ENCODE measurements at regions not wholly inside any gene's neighbourhood (a gene's known extent, or its start where the extent isn't known, plus 50 kb on each side); places are given as distances from the start of the nearest gene placed in this dataset.

GRCh38 chr14:57937676-57938075, 71.8 kb upstream of the SLC35F4 start:
- ChIA-PET POLR2A (ENCODE audit: partially characterized antibody) (no interaction called here), CTCF (ENCODE audit: partially characterized antibody) (interaction anchor here (0.6 kb wide), 1 partner anchor 1079 kb away, joined by 3 read pairs; no protein-coding TSS in a partner anchor)
- WGBS, 2 experiments (ENCODE audit: extremely low coverage in 1 of 2, insufficient coverage in 1 of 2, insufficient read length in 1 of 2, insufficient replicate concordance in 2 of 2, low coverage in 1 of 2, low lambda C conversion rate in 2 of 2, missing lambda C conversion rate in 1 of 2), result 96% methylated on average over 4 of the region's 4 CpGs; no CpG with 5 or more reads in 1 of the 2 experiments
- no peak overlapping the region for H2BK12ac ChIP-seq (ENCODE audit: low read depth, low read length)
- H3K36me3 ChIP-seq (ENCODE audit: control insufficient read depth in 2 of 4, insufficient read depth in 4 of 4, low read length in 3 of 4), result no peaks in the 10 kb centered on the region
- no peak overlapping the region for H4K5ac ChIP-seq (ENCODE audit: insufficient read length, low read depth, low read length)
- no peak overlapping the region for H3K4ac ChIP-seq (replicated peaks; ENCODE audit: insufficient read length, low read depth, low read length)
- H2BK5ac ChIP-seq (ENCODE audit: low read depth, low read length), result no peak overlapping the region
- no peak overlapping the region for H3K23ac ChIP-seq (ENCODE audit: insufficient read length)
- H3K79me1 ChIP-seq (ENCODE audit: low read depth, low read length), result no peaks in the 10 kb centered on the region
- no peak overlapping the region for H3K4me3 ChIP-seq (ENCODE audit: extremely low read depth in 1 of 4, insufficient read depth in 2 of 4, low read depth in 3 of 4, low read length in 4 of 4)
- H3K4me1 ChIP-seq (replicated peaks in 1 of 4; ENCODE audit: control insufficient read depth in 3 of 4, insufficient read depth in 4 of 4, low read length in 3 of 4), result no peaks in the 10 kb centered on the region
- H4K20me1 ChIP-seq (replicated peaks in 1 of 2; ENCODE audit: control insufficient read depth in 1 of 2, insufficient read depth in 2 of 2, low read length in 2 of 2), result no peaks in the 10 kb centered on the region
- H3K9ac ChIP-seq (replicated peaks in 1 of 4; ENCODE audit: extremely low read depth in 1 of 4, low read depth in 3 of 4, low read length in 3 of 4), result no peak overlapping the region
- H2AFZ ChIP-seq (ENCODE audit: low read length), result no peak overlapping the region
- no peak overlapping the region for H4K8ac ChIP-seq (ENCODE audit: extremely low read depth, insufficient read depth, low read length)
- H2BK20ac ChIP-seq (ENCODE audit: low read length), result no peak overlapping the region
- no peaks in the 10 kb centered on the region for H3K79me2 ChIP-seq (ENCODE audit: control insufficient read depth in 1 of 2, insufficient read depth in 2 of 2, low read length in 2 of 2)
- no peaks in the 10 kb centered on the region for H3K27me3 ChIP-seq (replicated peaks in 1 of 4; ENCODE audit: control insufficient read depth in 3 of 4, extremely low read depth in 1 of 4, insufficient read depth in 3 of 4, low read length in 3 of 4)
- no peak overlapping the region for H3K56ac ChIP-seq (replicated peaks; ENCODE audit: insufficient read length, low read depth, low read length)
- no peaks in the 10 kb centered on the region for H3K9me3 ChIP-seq (ENCODE audit: insufficient read depth in 2 of 2, low read depth in 1 of 2, low read length in 1 of 2)
- no peak overlapping the region for H3K14ac ChIP-seq (ENCODE audit: insufficient read length)
- H3K23me2 ChIP-seq (ENCODE audit: low read depth, low read length), result no peaks in the 10 kb centered on the region; the same call in 1 of the 2 replicates
- no peak overlapping the region for H2BK120ac ChIP-seq (replicated peaks; ENCODE audit: low read depth, low read length)
- no peak overlapping the region for H2AK5ac ChIP-seq (ENCODE audit: low read depth, low read length)
- no peak overlapping the region for H3K27ac ChIP-seq (ENCODE audit: low read depth, low read length)
- no peak overlapping the region for H4K91ac ChIP-seq (replicated peaks; ENCODE audit: insufficient read length, low read length)
- no peak overlapping the region for H3K18ac ChIP-seq (ENCODE audit: extremely low read depth, low read length)
- DNase-seq (ENCODE audit: low read depth in 1 of 2, low spot score in 2 of 2), result no peak
- H2BK15ac ChIP-seq (ENCODE audit: low read length), result no peak overlapping the region
- no peak for FAIRE-seq
- no peak overlapping the region for H3K4me2 ChIP-seq (ENCODE audit: insufficient read depth in 1 of 2, low read depth in 2 of 2, low read length in 2 of 2)
- no peak for TF ChIP-seq SIRT6 (IDR thresholded peaks at IDR 0.05; ENCODE audit: low read length)
- no peak for TF ChIP-seq HDAC6 (IDR thresholded peaks at IDR 0.05; ENCODE audit: low read depth, low read length)
- no peak for TF ChIP-seq SRF (IDR thresholded peaks at IDR 0.05; ENCODE audit: low read depth, low read length)
- no peak for TF ChIP-seq JUND (IDR thresholded peaks at IDR 0.05; ENCODE audit: low read length)
- no peak for TF ChIP-seq CBX8 (IDR thresholded peaks at IDR 0.05; ENCODE audit: borderline replicate concordance, low read depth, low read length)
- no peak for TF ChIP-seq GABPA (IDR thresholded peaks at IDR 0.05; ENCODE audit: borderline replicate concordance, insufficient read depth, low read length)
- TF ChIP-seq E2F6 (IDR thresholded peaks at IDR 0.05), result no peak
- no peak for TF ChIP-seq TAF7 (optimal IDR thresholded peaks at IDR 0.05; ENCODE audit: borderline replicate concordance, low read depth, low read length)
- no peak for TF ChIP-seq USF2 (IDR thresholded peaks at IDR 0.05; ENCODE audit: low read length)
- no peak for TF ChIP-seq SAP30 (IDR thresholded peaks at IDR 0.05; ENCODE audit: insufficient read depth, insufficient replicate concordance, low read length)
- no peak for TF ChIP-seq FOSL1 (IDR thresholded peaks at IDR 0.05; ENCODE audit: insufficient read depth, low read depth, low read length)
- no peak for TF ChIP-seq CEBPB (IDR thresholded peaks at IDR 0.05; ENCODE audit: low read depth, low read length)
- no peak for TF ChIP-seq JUN (IDR thresholded peaks at IDR 0.05; ENCODE audit: low read depth, low read length)
- no peak for TF ChIP-seq KDM4A (IDR thresholded peaks at IDR 0.05; ENCODE audit: low read depth, low read length, severe bottlenecking)

All from H1 (cell line).